ENCODE measurements at regions not wholly inside any gene's neighbourhood (a gene's known extent, or its start where the extent isn't known, plus 50 kb on each side); places are given as distances from the start of the nearest gene placed in this dataset.

DNA sequence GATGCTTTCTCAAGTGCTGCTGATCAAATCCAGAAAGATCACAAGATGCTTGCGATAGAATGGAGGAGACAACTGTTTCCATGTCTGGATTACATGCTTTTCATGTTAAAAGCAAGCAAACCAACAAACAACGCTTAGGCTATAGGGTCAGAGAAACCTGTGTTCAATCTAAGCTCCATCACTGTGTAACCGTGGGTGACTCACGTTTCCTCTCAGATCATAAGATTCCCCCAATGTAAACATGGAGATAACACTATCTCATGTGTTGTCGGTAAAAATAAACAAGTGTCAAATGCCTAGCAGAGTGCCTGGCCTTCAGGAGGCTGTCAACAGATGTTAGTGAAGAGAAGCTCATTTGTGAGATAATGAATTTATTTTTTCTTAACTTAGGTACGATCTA is 907.8 kb downstream of the NTRK3 start:
- TF ChIP-seq CTCF (IDR thresholded peaks at IDR 0.05), result no peak
- TF ChIP-seq POLR2AphosphoS5 (IDR thresholded peaks at IDR 0.05), result no peak
- no peak for TF ChIP-seq POLR2A (IDR thresholded peaks at IDR 0.05; ENCODE audit: low read depth)
